Lung (tissue), 11 donors: ENCODE measurements at regions not wholly inside any gene's neighbourhood (a gene's known extent, or its start where the extent isn't known, plus 50 kb on each side); places are given as distances from the start of the nearest gene placed in this dataset.
A peak's percentile ranks its signal among the peaks of the same experiment; 100 is the strongest.

Experiments
- ATAC-seq: fragments of 200-7000 bp; cut with Tn5 transposase; one replicate; pipeline ENCODE4 v1.9.1; 2020; ENCODE audit warnings: moderate number of reproducible peaks; ENCODE audit not compliant: insufficient read depth, low FRiP score
- DNase-seq, 3 donors: peaks; one replicate each; pipeline ENCODE4 v3.0.0-alpha.2; 2013 to 2017
- H3K27ac ChIP-seq, 2 donors: one replicate each; pipeline ENCODE4 v1.5.1; 2013; ENCODE audit warnings: mild to moderate bottlenecking in 2 of 2, moderate library complexity in 2 of 2, control low read depth in 1 of 2, inconsistent platforms in 1 of 2, low read depth in 1 of 2, low read length in 1 of 2
- H3K27me3 ChIP-seq, 3 donors: one replicate each; pipeline ENCODE4 v1.5.1; 2013; ENCODE audit warnings: low read length in 2 of 3; ENCODE audit not compliant: control insufficient read depth in 3 of 3, insufficient read depth in 3 of 3
- H3K36me3 ChIP-seq, 4 donors: one replicate each; pipeline ENCODE4 v1.5.1; 2013; ENCODE audit warnings: low read length in 4 of 4, mild to moderate bottlenecking in 1 of 4, moderate library complexity in 1 of 4; ENCODE audit not compliant: control insufficient read depth in 4 of 4, insufficient read depth in 4 of 4
- H3K4me1 ChIP-seq, 5 donors: one replicate each; pipeline ENCODE4 v1.5.1; 2013; ENCODE audit warnings: low read length in 5 of 5, mild to moderate bottlenecking in 2 of 5, moderate library complexity in 1 of 5; ENCODE audit not compliant: control insufficient read depth in 5 of 5, insufficient read depth in 5 of 5
- H3K4me3 ChIP-seq: one replicate; pipeline ENCODE4 v1.5.1; 2013; ENCODE audit warnings: mild to moderate bottlenecking, control low read depth, moderate library complexity
- H3K9ac ChIP-seq, 2 donors: one replicate each; pipeline ENCODE4 v1.5.1; 2013; ENCODE audit warnings: low read length in 2 of 2, control low read depth in 1 of 2; ENCODE audit not compliant: insufficient read depth in 1 of 2
- H3K9me3 ChIP-seq, 4 donors: one replicate each; pipeline ENCODE4 v1.5.1; 2013; ENCODE audit warnings: low read length in 3 of 4, mild to moderate bottlenecking in 1 of 4, moderate library complexity in 1 of 4; ENCODE audit not compliant: control insufficient read depth in 4 of 4, insufficient read depth in 3 of 4
- WGBS, 2 donors: extraction: QIAGEN DNeasy Blood & Tissue Kit; methylation state at CpG; one replicate each; pipeline ENCODE4 v1.1.7; 2013; 5-methylcytosine and 5-hydroxymethylcytosine counted together
- TF ChIP-seq, protein P1 (sequence below): IDR thresholded peaks from 2 replicates; pipeline ENCODE4 v1.5.1; 2012; ENCODE audit warnings: mild to moderate bottlenecking; ENCODE audit errors: control extremely low read depth, extremely low read depth
- donor health status: control.
- donor health status: control.
- donor health status: Bipolar disorder and iron deficiency.
- donor health status: healthy.
- donor health status: DM: yes; HTN: yes; CAD: no.

DNA sequence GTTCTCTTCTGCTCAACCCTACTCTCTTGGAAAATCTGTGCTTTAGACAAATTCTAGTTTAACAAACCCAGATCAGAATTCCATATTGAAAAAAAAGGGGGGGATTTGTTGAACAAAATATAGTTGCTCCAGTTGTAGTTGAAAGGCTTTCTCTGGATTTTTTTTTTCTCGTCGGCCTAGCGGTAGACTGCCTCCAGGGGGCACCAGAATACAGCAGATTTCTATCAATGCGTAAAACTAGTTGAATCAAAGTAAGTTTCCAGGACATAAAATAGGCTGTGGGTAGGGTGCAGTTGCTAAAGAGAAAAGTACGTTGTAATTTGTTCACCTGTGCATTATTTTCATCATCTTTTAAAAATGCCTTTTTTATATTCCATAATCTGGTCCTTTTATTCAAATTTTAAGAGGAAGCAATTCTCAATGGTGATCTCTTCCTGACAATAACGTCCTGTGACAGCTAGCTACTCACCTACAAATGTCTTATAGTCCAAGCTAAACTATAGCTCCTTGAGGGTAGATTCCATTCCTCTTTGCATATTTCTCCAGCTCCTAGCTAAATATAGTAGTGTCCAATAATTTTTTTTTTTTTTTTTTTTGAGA is 105.4 kb downstream of the PERP start:
- H3K4me1 ChIP-seq, result no peaks in the 10 kb centered on the region
- no peak overlapping the region for H3K4me3 ChIP-seq
- TF ChIP-seq, protein P1, sequence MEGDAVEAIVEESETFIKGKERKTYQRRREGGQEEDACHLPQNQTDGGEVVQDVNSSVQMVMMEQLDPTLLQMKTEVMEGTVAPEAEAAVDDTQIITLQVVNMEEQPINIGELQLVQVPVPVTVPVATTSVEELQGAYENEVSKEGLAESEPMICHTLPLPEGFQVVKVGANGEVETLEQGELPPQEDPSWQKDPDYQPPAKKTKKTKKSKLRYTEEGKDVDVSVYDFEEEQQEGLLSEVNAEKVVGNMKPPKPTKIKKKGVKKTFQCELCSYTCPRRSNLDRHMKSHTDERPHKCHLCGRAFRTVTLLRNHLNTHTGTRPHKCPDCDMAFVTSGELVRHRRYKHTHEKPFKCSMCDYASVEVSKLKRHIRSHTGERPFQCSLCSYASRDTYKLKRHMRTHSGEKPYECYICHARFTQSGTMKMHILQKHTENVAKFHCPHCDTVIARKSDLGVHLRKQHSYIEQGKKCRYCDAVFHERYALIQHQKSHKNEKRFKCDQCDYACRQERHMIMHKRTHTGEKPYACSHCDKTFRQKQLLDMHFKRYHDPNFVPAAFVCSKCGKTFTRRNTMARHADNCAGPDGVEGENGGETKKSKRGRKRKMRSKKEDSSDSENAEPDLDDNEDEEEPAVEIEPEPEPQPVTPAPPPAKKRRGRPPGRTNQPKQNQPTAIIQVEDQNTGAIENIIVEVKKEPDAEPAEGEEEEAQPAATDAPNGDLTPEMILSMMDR, result peak; percentile 78
- DNase-seq (peak; percentile 52 to 68 (median 57)), ATAC-seq (no peak)
- no peaks in the 10 kb centered on the region for H3K9me3 ChIP-seq
- 10% methylated on average over 6 of the region's 6 CpGs for WGBS, 2 donors
- no peak overlapping the region for H3K9ac ChIP-seq
- peaks cover 0 to 2% (median 0%) of the 10 kb centered on the region in 3 donors for H3K27me3 ChIP-seq
- H3K27ac ChIP-seq, result no peak overlapping the region
- H3K36me3 ChIP-seq, result no peaks in the 10 kb centered on the region

DNA sequence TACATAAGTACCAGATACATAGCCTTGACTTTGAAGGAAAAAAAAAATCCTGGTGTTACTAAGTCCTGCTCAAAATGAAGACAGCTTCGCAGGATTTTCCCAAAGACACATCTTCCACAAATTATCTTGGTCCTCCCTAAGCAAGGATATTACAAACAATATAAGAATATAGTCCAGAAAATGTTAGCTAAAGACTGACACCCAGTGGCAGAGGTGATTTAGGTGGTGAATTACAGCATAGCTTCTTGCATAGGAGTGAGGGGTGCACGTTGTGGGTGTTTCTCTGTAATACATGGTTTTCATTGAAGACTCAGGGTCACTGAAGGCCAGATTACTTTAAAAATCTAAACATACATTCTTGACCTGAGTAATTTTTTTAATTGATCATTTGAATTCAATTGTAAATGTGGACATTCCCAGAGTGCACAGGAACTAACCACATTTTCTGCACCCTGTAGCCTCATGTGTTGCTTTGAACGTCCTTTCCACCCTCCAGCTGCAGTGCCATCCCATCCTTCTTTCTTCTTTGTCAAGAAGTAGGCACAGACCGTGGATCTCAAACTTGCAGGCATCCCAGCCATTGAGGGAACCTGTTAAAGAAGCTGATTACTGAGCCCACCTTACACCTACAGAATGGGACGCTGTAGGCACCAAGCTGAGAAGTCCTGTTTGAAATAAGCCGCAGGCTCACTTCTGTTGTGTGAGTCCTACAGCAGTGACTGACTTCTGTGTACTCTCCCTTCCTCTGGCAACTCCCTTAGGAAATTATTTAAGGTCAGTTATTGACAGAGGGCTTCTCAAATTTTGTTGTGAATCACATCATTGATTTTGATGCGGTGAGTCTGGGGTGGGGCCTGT is 102.6 kb downstream of the PERP start:
- Histone ChIP-seq H3K4me3 (no peak overlapping the region), H3K36me3 (no peaks in the 10 kb centered on the region), H3K27me3 (peaks cover 0 to 2% (median 0%) of the 10 kb centered on the region in 3 donors), H3K27ac (no peak overlapping the region), H3K4me1 (no peaks in the 10 kb centered on the region), H3K9ac (no peak overlapping the region), H3K9me3 (no peaks in the 10 kb centered on the region)
- DNase-seq, result peak in 2 of 3 donors; percentile 50 to 65
- ATAC-seq, result no peak
- TF ChIP-seq, protein P1, result peak; percentile 4
- WGBS, 2 donors, result 47 to 57% methylated on average over 7 of the region's 7 CpGs

DNA sequence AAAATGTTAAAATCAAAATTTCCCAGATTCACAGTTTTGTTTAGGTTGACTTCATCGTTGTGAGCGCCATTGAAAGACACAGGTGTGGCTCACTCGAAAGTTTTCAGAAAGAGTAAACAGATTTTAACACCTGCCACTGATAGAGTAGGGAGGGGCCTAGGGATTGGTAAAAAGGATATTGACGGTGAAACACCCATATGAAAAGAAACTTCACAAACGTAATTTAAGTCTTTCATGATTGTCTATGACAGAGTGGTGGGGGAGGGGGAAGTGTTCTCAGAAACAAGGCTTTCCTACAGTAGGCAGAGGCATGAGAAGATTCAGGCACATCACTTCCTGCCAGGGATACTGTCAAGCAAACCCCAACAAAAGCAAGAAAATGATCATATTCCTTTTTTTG is 101.4 kb downstream of the PERP start:
- DNase-seq (no peak), ATAC-seq (no peak)
- TF ChIP-seq, protein P1, result no peak
- WGBS, 2 donors, result 78 to 89% methylated on average over 5 of the region's 5 CpGs
- Histone ChIP-seq H3K27ac (no peak overlapping the region), H3K9me3 (no peaks in the 10 kb centered on the region), H3K4me1 (no peaks in the 10 kb centered on the region), H3K36me3 (no peaks in the 10 kb centered on the region), H3K27me3 (peaks cover 0 to 2% (median 0%) of the 10 kb centered on the region in 3 donors), H3K9ac (no peak overlapping the region), H3K4me3 (no peak overlapping the region)
